ENCODE measurements at regions not wholly inside any gene's neighbourhood (a gene's known extent, or its start where the extent isn't known, plus 50 kb on each side); places are given as distances from the start of the nearest gene placed in this dataset.
"Not testable (repeated sequence)": the region's sequence is repeated elsewhere in the genome, so short reads cannot be mapped to it uniquely, and the experiment has no call there.

DNA sequence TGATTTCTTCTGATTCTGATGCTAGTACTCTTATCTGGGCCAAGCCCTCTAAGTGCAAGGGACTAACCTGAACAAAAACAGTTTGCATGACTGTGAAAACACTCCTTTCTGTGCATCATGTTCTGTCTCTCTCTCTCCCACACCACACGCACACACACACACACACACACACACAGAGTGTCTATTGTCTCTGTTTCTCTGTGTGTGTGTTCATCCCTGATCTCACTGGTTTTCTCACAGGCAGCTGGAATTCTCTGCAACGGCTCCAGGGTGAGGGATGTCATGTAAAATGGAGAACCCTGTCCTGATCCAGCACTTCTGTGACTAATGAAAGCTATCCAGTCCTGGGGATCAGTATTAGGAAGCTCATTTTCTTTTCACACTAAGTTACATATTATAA lies 453.1 kb upstream of the RGMB start:
- peak in 4 of 14 donors; percentile 2 to 12 (median 4) for DNase-seq

DNA sequence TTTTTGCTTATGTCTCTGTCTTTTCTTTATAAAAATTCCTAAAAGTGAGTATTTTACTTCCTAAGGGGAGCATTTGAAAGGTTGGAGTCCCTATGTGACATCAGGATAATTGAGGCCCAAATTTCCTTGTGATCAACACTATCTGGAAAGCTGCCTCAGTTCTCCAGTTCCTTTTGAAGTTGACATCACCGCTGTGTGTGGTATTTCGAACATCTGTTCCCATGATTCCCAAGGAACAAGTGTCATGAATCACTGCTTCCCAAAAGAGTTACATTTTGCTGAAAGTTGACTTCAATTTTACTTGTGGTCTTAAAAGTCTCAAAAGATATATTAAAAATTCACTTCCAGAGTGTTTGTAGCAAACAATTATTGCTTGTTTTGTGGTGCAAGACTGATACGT lies 452.1 kb upstream of the RGMB start:
- DNase-seq = no peak

DNA sequence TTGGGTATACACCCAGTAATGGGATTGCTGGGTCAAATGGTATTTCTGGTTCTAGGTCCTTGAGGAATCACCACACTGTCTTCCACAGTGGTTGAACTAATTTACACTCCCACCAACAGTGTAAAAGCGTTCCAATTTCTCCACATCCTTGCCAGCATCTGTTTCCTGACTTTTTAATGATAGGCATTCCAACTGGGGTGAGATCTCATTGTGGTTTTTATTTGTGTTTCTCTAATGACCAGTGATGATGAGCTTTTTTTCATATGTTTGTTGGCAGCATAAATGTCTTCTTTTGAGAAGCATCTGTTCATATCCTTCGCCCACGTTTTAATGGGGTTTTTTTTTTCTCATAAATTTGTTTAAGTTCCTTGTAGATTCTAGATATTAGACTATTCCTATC lies 448.3 kb upstream of the RGMB start:
- not testable (repeated sequence) for DNase-seq

DNA sequence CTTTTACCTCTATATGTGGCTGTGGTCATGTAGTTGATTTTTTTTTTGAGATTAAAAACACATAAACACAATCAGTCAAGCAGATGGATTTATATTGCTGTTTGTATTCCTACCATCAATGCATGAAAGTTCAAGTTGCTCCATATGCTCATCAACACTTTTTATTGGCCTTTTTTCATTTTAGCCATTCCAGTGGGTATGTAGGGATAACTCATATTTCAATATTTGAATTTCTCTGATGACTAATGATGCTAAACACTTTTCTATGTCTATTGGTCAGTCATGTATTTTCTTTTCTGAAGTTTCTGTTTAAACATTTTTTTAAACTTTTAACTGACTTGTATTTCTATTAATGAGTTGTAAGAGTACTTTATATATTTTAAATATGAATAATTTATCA lies 445.4 kb upstream of the RGMB start:
- no peak for DNase-seq

DNA sequence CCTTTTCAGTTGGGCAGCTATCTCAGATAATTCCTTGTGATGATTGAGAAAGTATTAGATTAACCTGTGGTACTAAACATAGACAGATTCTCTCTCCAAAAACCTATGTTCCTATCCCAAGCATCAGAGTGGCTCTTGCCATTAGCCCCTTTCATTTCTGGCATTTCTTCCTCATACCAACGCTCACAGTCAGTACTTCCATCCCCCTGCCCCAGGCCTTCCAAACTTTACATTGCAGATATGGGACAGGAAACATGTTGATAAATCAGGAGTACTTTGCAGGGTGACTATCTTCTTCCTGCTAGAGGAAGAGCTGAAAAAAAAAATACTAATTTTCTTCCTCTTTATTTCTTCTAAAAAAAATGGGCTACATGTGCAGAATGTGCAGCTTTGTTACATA lies 442.6 kb upstream of the RGMB start:
- no peak for DNase-seq

DNA sequence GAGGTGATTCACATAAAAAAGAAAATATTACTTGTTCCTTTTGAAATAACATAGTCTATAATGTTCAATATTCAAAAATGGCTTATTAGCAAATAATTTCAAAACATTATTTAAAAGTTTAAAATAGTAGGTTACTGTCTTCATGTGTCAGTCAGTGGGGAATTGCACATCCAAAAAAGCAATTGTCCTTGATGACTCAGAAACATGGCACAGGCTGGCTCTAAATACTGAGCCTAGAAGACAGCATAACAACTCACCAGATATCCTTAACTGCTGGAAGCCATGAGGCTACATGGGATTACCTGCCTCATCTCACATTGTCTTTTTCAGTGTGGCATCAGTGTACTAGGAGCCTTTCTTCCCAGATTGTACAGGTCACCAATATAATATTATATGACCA lies 439.5 kb upstream of the RGMB start:
- no peak for DNase-seq

DNA sequence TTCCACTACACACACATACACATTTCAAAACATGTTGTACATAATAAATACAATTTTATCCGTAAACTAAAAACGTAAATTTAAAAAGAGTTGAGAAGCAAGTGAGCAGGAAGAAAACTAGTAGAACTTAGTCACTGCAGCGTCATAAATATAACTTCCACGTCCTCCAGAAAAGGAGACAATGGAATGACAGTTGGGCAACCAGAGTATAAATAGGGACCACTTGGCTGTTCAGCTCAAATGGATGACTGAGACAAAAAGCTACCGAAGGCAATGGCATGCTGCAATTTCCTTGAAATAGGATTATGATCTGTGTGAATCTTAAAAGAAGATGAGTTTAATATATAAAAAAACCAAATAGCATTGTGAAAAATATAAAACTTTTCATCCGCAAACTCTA lies 438.5 kb upstream of the RGMB start:
- DNase-seq = no peak

DNA sequence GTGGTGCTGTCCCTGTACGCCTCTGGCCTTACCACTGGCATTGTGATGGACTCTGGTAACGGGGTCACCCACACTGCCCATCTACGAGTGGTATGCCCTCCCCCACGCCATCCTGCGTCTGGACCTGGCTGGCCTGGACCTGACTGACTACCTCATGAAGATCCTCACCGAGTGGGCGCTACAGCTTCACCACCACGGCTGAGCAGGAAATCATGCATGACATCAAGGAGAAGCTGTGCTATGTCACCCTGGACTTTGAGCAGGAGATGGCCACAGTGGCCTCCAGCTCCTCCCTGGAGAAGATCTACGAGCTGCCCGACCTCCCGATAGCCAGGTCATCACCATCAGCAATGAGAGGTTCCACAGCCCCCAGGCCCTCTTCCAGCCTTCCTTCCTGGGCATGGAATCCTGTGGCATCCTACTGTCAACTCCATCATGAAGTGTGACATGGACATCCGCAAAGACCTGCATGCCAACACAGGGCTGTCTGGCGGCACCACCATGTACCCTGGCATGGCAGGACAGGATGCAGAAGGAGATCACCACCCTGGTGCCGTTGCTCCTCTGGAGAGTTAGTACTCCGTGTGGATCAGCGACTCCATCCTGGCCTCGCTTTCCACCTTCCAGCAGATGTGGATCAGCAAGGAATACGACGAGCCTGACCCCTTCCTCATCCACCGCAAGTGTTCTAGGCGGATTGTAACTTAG lies 434.2 kb upstream of the RGMB start:
- DNase-seq = no peak

DNA sequence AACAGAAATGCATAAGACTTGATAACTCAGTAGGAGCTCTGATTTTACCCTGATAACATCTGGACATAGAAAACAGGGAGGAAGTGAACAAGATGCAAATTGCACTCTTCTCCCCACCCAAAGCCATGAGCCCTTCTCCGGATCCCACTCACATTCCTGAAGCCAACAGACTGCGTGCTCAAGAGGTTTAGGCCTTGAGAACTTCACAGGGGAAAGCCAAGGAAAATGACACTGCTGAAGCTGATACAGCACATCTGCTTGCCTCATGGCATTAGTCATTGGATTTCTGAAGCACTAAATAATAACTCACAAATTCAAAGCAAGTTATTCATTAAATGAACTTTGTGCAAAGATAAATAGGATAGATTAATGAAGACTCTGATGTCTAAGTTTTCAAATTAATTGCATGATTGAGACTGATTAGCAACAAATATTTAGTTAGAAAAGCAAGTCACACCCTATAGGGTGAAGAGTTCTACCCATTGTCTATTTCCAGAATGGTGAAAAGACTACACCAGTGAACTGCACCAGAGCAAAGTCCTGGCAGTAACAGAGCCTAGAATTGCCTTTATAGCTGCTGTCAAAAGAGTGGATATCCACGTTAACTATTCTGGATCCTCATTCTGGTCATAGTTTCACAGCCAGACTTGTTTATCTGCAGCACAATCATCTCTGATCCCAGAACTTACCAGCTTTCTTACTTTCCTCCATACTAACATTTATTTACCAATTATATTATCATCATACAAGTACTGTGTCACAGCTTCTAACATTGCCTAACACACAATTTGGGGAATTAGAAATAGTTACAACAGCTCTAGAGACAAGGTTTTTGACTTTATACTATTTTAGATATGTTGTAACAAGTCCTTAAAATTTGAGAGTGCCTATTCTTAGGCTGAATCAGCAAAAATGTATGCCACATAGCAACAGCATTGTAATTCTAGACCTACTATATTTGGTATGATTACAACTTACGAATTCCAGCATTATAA lies 432.1 kb upstream of the RGMB start:
- DNase-seq = no peak

DNA sequence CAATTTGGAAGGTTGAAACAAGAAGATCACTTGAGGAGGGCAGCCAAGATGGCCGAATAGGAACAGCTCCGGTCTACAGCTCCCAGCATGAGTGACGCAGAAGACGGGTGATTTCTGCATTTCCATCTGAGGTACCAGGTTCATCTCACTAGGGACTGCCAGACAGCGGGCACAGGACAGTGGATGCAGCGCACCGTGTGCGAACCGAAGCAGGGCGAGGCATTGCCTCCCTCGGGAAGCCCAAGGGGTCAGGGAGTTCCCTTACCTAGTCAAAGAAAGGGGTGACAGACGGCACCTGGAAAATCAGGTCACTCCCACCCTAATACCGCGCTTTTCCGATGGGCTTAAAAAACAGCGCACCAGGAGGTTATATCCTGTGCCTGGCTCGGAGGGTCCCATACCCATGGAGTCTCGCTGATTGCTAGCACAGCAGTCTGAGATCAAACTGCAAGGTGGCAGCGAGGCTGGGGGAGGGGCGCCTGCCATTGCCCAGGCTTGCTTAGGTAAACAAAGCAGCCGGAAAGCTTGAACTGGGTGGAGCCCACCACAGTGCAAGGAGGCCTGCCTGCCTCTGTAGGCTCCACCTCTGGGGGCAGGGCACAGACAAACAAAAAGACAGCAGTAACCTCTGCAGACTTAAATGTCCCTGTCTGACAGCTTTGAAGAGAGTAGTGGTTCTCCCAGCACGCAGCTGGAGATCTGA lies 430.4 kb upstream of the RGMB start:
- DNase-seq = not testable (repeated sequence)

DNA sequence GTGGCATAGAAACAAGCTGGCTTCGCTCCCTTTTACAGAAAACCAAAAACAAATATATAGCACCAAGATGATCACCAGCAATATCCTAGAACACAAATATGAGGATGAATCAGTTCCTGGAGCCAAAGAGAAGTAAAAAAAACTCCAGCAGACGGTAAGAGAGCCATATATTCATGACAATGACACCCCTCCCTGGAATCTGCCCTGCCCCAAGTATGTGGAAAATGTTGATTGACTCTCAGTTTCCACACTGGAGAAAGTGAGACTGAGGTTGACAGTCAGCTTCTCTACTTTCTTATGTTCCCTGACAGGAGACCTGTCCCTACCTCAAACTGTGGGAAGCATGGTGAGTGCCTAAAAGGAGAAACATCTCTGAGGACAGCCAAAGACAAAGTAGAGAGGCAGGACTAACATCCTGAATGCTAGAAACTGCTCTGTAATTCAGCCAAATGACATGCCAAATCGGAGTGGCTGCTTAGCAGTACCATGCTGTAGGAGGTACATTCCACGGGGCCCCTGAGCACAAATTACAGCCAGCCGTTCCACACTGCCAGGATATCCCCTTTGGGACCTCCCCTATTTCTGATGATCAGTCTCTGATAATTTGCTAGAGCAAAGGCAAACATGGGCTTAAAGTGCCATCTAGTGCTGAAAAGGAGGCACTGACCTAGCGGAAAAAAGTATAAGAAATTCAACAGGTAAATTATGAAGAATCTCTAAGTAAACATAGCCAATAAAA lies 424.0 kb upstream of the RGMB start:
- DNase-seq = no peak

DNA sequence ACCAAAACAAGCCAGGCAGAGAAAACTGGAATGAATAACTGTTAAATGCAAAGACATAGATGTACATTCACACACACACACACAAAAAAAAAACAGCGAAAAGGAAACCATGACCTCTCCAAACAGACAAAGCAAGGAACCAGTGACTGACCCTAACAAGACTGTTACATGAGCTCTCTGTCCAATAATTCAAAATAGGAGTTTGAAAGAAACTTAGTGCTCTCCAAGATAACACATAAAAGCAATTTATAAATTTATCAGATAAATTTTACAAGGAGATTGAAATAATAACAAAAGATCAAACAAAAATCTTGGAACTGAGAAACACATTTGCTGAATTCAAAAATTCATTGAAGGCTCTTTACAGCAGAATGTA lies 423.5 kb upstream of the RGMB start:
- no peak for DNase-seq

DNA sequence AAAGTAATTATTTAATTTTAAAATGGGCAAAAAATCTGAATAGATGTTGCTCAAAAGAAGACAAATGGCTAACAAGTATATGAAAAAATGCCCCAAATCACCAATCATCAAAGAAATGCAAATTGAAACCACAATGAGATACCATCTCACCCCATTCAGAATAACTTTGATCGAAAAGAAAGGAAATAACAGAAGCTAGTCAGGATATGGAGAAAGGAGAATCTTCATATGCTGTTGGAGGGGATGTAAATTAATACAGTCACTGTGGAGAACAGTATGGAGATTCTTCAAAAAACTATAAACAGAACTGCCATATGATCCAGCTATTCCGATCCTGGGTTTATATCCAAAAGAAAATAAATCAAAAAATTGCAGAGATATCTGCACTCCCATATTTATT lies 418.5 kb upstream of the RGMB start:
- DNase-seq = no peak

DNA sequence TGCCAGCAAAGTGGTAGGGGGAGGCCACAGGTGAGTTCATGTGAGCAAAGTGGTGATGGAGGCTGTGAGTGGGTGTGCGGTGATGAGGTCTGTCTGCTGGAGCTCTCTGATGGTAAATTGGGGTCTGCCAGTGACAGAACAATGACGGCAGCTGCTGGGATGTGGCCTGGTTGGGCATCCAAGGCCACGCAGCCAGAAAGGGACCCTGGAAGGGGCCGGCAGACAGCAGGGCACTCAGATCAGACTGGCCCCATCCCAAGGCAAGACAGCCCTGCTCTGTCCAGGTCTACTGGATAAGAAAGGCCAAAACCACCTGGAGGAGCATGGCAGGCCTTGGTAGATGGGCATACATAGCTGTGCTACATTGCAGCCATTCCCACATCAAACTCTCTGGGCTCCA lies 412.9 kb upstream of the RGMB start:
- no peak for DNase-seq

DNA sequence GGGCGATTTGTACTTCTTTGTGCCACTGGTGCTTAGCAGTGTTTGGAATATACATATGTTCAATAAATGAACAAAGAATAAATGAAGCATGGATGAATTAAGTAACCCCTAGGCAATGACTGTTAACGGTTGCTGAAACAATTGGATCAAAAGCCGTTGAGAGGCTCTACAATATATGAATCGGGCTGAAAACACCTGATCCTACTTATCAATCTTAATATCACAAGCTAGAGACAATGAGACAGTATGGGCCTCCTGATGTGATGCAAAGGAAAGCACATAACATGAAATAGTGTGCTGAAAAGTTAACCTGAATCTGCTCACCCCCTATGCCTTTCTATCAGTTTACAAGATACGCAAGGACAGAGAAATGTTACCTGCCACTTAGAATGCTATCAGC lies 410.3 kb upstream of the RGMB start:
- DNase-seq = no peak

DNA sequence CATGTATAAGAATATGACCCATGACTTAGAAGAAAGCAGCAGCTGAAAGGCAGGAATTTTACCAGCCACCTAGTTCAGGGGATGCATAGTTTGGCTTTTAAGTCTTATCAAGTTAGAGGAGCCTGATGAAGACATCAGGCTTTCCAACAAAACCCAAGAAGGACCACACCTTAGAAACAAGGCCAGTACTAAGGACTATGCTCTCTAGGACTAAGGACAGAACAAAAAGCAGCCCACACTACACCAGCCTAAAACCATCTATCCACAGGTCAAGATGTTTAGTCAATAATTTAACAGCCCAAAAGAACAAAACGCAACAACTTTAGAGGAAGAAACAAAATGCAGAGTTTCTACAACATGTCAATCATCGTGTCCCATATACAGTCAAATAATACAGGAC lies 408.9 kb upstream of the RGMB start:
- no peak for DNase-seq

DNA sequence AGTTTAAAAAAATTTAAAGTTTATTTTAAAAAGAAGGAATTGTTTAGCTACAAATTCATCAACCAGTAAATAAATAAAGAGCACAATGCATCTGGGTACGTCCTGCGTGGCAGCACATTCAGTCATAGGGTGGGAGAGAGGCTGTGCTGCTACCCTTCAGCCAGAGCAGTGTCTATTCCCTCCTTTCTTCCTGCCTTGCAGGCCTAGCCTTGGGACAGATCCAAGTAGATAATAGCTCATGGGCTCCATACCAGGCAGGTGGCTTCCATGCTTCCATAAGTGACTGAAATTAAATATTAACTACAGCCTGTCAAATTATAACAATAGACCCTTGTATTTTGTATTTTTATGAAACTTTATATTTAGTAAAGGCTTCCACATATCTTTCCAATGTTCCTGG lies 408.3 kb upstream of the RGMB start:
- no peak for DNase-seq

DNA sequence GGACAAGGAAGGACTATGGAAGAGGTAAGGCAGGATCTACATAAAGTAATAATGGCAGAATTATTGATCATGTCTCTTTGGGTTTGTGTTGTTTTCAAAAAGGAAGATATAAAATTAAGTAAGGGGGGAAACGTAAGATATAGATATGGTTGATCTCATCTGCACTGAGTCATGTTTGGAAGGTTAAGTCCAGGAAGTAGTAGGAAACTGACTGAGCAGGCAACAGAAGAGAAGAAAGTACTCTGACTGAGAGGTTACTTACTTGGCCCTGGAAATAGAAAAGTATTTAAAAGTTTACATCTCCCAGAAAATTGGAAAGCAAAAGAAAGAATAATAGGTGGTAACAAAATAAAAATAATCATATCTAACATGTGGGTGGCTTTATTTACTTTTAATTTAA lies 405.3 kb upstream of the RGMB start:
- no peak for DNase-seq

DNA sequence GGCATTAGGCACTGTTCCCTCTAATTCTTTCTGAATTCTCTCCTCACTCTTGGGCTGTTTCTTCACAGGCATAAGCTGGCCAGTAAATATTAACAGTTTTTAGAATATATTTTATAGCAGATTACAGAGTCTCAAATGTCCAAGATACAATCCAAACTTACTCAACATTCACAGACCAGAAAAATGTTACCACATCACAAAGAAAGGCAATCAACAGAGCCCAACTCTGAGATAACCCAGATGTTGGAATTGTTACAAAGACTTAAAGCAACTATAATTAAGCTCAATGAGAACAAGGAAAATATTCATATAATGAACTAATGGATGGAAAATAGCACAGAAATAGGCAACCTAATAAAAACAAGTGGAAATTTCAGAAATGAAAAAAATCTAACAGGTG lies 401.1 kb upstream of the RGMB start:
- no peak for DNase-seq

DNA sequence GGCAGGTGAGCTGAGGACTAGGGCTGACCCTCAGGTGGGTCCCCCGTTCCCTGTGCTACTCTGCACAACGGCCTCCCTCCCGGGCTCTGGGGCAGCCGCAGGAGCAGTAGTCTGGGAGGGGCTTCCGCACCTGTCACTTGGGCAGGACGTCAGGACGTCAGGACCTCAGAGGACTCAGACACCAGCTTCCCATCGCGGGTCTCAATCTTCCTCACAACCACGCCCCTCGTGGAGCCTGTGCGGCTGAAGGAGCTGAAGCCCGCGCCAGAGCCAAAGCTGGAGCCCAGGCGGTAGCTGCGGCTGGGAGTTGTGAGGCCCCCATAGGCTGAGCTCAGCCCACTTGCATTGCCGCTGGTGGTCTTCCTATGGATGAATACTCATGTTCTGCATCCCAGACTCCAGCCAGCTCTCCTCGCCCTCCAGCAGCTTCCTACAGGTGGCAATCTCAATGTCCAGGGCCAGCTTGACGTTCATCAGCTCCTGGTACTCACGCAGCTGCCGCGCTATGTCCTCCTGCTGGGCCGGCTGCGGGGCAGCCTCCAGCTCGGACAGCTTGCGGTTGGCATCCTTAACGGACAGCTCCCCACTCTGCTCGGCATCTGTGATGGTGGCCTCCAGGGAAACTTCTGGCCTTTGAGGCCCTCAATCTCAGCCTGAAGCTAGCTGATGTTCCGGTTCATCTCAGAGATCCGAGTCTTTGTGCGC lies 381.4 kb upstream of the RGMB start:
- DNase-seq = no peak

DNA sequence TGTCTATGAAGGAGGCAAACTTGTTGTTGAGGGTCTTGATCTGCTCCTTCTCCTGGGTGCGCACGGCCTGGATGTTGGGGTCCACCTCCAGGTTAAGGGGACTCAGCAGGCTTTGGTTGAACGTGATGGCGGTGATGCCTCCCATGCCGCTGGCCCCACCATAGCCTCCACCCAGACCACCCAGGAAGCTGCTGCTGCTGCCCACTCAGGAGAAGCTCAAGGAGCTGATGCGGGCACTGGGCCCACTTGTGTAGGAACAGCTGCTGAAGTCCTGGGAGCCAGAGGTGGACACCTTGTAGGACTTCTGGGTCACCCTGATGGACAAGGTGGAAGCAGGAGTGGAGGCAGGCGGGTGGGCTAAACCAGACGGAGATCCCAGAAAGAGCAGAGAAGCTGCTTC lies 380.3 kb upstream of the RGMB start:
- not testable (repeated sequence) for DNase-seq

DNA sequence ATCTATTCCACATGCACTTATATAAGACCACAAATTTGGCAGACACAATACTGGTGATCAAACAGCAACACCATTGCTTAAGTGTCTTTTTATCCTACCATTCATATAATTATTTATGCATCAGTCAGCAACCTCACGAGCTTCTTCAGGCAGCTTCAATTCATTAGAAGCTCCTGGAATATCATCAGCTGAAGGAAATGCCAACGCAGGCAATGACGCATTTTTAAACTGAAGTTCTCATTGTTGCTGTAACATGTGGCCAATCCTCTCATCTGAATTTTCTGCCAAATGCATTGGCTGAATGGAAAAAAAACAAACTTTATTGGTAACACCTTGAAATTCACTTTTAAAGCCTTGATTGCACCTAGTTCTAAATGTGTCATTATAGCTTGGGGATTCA lies 376.4 kb upstream of the RGMB start:
- no peak for DNase-seq
